ENCODE measurements at regions not wholly inside any gene's neighbourhood (a gene's known extent, or its start where the extent isn't known, plus 50 kb on each side); places are given as distances from the start of the nearest gene placed in this dataset.

DNA sequence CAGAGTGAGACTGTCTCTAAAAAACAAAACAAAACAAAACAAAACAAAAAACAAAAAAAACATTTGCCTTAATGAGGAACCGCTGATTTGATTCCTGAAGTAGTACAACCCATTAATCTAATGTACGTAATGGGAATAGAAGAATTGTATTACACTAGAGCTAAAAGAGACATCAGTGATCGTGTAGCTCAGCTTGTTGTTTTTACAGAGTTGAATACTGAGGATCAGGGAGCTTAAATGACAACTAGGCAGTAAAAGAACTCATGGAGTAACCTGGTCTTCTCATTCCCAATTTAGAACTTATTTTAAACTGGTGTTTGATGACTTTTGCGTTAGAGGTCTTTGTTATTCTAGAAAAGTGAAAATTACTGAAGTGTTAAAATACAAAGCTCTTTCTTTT, 65.1 kb upstream of the SLC28A3 start:
- TF ChIP-seq, protein P1, sequence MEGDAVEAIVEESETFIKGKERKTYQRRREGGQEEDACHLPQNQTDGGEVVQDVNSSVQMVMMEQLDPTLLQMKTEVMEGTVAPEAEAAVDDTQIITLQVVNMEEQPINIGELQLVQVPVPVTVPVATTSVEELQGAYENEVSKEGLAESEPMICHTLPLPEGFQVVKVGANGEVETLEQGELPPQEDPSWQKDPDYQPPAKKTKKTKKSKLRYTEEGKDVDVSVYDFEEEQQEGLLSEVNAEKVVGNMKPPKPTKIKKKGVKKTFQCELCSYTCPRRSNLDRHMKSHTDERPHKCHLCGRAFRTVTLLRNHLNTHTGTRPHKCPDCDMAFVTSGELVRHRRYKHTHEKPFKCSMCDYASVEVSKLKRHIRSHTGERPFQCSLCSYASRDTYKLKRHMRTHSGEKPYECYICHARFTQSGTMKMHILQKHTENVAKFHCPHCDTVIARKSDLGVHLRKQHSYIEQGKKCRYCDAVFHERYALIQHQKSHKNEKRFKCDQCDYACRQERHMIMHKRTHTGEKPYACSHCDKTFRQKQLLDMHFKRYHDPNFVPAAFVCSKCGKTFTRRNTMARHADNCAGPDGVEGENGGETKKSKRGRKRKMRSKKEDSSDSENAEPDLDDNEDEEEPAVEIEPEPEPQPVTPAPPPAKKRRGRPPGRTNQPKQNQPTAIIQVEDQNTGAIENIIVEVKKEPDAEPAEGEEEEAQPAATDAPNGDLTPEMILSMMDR (IDR thresholded peaks at IDR 0.05 in 4 of 5, conservative IDR thresholded peaks at IDR 0.05 in 1 of 5) = no peak
- TF ChIP-seq POLR2A (IDR thresholded peaks at IDR 0.05) = no peak
